ENCODE measurements at regions not wholly inside any gene's neighbourhood (a gene's known extent, or its start where the extent isn't known, plus 50 kb on each side); places are given as distances from the start of the nearest gene placed in this dataset.

DNA sequence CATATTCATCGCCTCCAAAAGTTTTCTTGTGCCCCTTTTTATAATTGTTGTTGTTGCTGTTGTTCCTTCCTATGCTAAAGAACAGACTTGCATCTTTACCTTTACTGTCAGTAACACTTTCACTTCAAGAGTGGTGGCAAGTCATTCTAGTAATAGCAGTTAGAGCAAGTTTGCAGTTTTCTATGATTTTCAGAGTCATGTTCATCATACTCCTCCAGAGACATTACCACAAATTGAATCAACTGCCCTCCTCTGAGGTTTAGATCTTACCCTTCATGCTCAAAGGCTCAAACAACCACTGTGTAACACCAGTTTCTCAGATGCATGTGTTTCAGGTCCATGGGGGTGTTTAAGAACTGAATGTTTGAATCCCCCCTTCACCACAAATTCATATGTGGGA lies 763.4 kb downstream of the LRFN5 start:
- POLR2A ChIA-PET, result no interaction called here
- Histone ChIP-seq H3K27ac (ENCODE audit: insufficient read depth, low read depth, low read length) (no peak overlapping the region), H3K36me3 (ENCODE audit: control insufficient read depth in 2 of 2, extremely low read depth in 1 of 2, insufficient read depth in 2 of 2, low read length in 2 of 2) (no peaks in the 10 kb centered on the region), H3K4me3 (replicated peaks in 1 of 3; ENCODE audit: insufficient read depth in 1 of 3, low read depth in 1 of 3, low read length in 3 of 3) (no peak overlapping the region), H3K9ac (replicated peaks; ENCODE audit: extremely low read depth, insufficient read depth, low read length) (no peak overlapping the region), H4K20me1 (replicated peaks; ENCODE audit: control insufficient read depth, extremely low read depth, insufficient read depth, low read length) (no peaks in the 10 kb centered on the region), H3K9me3 (replicated peaks; ENCODE audit: control insufficient read depth, insufficient read depth, low read length) (no peaks in the 10 kb centered on the region), H3K27me3 (ENCODE audit: control insufficient read depth in 2 of 2, insufficient read depth in 2 of 2, low read length in 2 of 2) (no peaks in the 10 kb centered on the region), H3K4me1 (ENCODE audit: control insufficient read depth, extremely low read depth, insufficient read depth, low read length) (no peaks in the 10 kb centered on the region), H2AFZ (ENCODE audit: low read depth, low read length) (no peak overlapping the region), H3K9me1 (replicated peaks; ENCODE audit: control insufficient read depth, extremely low read depth, insufficient read depth, low read length) (no peaks in the 10 kb centered on the region), H3K4me2 (ENCODE audit: insufficient read depth, low read length) (no peak overlapping the region), H3K79me2 (ENCODE audit: control insufficient read depth, insufficient read depth, low read length) (no peaks in the 10 kb centered on the region)
- CTCF ChIA-PET, result no interaction called here
- DNase-seq (ENCODE audit: low read depth, low spot score) (no peak), FAIRE-seq (no peak)
- intact Hi-C loops (cut with micrococcal nuclease), result no loop called here
- BruUV-seq (replicated peaks), result no TSS peak
- TF ChIP-seq EZH2 (IDR thresholded peaks at IDR 0.05; ENCODE audit: borderline replicate concordance, low read depth, low read length, severe bottlenecking) (no peak), GATA2 (IDR thresholded peaks at IDR 0.05; ENCODE audit: insufficient read depth, insufficient read length, low read depth, low read length) (no peak), MAX (IDR thresholded peaks at IDR 0.05; ENCODE audit: insufficient read depth, insufficient read length) (no peak), JUN (IDR thresholded peaks at IDR 0.05; ENCODE audit: borderline replicate concordance, insufficient read depth, insufficient read length, low read depth) (no peak), MYC (IDR thresholded peaks at IDR 0.05; ENCODE audit: low read depth, low read length) (no peak), FOS (IDR thresholded peaks at IDR 0.05; ENCODE audit: borderline replicate concordance, insufficient read depth, low read length) (no peak), POLR2A (IDR thresholded peaks at IDR 0.05; ENCODE audit: low read depth, low read length) (no peak), POLR2AphosphoS5 (IDR thresholded peaks at IDR 0.05; ENCODE audit: insufficient read depth, low read depth, low read length) (no peak), CTCF (IDR thresholded peaks at IDR 0.05; ENCODE audit: extremely low read depth in 1 of 2, insufficient read depth in 1 of 2, low read depth in 1 of 2, low read length in 2 of 2) (no peak)
- dilution Hi-C loops (cut with MboI; ENCODE audit: extremely low pct_ligation_motif_present, low sequenced_read_pairs), result no loop called here

Measured in endothelial cell of umbilical vein (primary cell).